ENCODE measurements at regions not wholly inside any gene's neighbourhood (a gene's known extent, or its start where the extent isn't known, plus 50 kb on each side); places are given as distances from the start of the nearest gene placed in this dataset.
"Not testable (repeated sequence)": the region's sequence is repeated elsewhere in the genome, so short reads cannot be mapped to it uniquely, and the experiment has no call there.

DNA sequence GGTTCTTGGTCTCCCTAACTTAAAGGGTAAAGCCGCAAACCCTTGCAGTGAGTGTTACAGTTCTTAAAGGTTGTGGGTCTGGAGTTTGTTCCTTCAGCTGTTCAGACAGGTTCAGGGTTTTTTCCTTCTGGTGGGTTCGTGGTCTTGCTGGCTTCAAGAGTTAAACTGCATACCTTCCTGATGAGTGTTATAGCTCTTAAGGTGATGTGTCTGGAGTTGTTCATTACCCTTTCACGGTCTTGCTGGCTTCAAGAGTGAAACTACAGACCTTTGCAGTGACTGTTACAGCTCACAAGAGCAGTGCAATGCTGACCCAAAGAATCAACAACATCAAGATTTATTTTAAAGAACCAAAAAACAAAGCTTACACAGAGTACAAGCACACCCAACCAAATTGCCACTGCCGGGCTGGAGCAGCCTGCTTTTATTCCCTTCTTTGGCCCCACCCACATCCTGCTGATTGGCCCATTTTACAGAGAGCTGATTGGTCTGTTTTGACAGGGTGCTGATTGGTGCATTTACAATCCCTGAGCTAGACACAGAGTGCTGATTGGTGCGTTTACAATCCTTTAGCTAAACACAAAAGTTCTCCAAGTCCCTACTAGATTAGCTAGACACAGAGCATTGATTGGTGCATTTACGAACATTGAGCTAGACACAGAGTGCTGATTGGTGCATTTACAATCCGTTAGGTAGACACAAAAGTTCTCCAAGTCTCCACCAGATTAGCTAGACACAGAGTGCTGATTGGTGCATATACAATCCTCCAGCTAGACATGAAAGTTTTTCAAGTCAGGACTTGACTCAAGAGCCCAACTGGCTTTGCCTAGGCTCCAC is 121.2 kb upstream of the TMEM170B start:
- in situ Hi-C loops (cut with MboI); H3K9ac ChIP-seq (ENCODE audit: control insufficient read depth, insufficient read depth, low read length); H3K79me2 ChIP-seq (ENCODE audit: control insufficient read depth, insufficient read depth, low read length); H4K20me1 ChIP-seq (ENCODE audit: control insufficient read depth, insufficient read depth); H3K36me3 ChIP-seq (ENCODE audit: control insufficient read depth in 2 of 2, insufficient read depth in 2 of 2, low read length in 1 of 2); H3K4me2 ChIP-seq (ENCODE audit: control insufficient read depth, insufficient read depth); H2AFZ ChIP-seq (ENCODE audit: control insufficient read depth, low read depth, low read length); H3K4me3 ChIP-seq; FAIRE-seq; H3K9me3 ChIP-seq (replicated peaks; ENCODE audit: control insufficient read depth, insufficient read depth, low read length); ATAC-seq; BruUV-seq (replicated peaks); DNase-seq (ENCODE audit: low read depth, low spot score); H3K27me3 ChIP-seq (replicated peaks in 1 of 2; ENCODE audit: control insufficient read depth in 2 of 2, insufficient read depth in 2 of 2, low read length in 1 of 2); H3K27ac ChIP-seq (ENCODE audit: control insufficient read depth, insufficient read depth); intact Hi-C loops (cut with micrococcal nuclease; ENCODE audit: unreplicated experiment): not testable (repeated sequence)
- ChIA-PET SMC1A (ENCODE audit: uncharacterized antibody, unreplicated experiment) (interaction anchor here (0.6 to 5.5 kb wide), 12 partner anchors 7 to 241 kb away, joined by 3 to 110 read pairs (median 6); no protein-coding TSS in a partner anchor), CTCF (interaction anchor here (1.0 to 1.9 kb wide), 2 partner anchors 12 to 16 kb away, joined by 4 to 10 read pairs; no protein-coding TSS in a partner anchor), POLR2A (interaction anchor here (0.7 to 3.4 kb wide), 6 partner anchors 8 to 43 kb away, joined by 3 to 15 read pairs (median 3); no protein-coding TSS in a partner anchor), RAD21 (ENCODE audit: unreplicated experiment) (interaction anchor here (0.8 to 5.7 kb wide), 8 partner anchors 13 to 272 kb away, joined by 3 to 86 read pairs (median 6); no protein-coding TSS in a partner anchor)
- WGBS (ENCODE audit: insufficient coverage, insufficient replicate concordance, low lambda C conversion rate, missing lambda C conversion rate): 87% methylated on average over 7 of the region's 7 CpGs
- H3K4me1 ChIP-seq (ENCODE audit: control insufficient read depth, insufficient read depth, low read length): peaks cover 24% of the 10 kb centered on the region
- TF ChIP-seq NFYB (IDR thresholded peaks at IDR 0.05; ENCODE audit: insufficient read depth, low read depth, low read length): peak; percentile 73

DNA sequence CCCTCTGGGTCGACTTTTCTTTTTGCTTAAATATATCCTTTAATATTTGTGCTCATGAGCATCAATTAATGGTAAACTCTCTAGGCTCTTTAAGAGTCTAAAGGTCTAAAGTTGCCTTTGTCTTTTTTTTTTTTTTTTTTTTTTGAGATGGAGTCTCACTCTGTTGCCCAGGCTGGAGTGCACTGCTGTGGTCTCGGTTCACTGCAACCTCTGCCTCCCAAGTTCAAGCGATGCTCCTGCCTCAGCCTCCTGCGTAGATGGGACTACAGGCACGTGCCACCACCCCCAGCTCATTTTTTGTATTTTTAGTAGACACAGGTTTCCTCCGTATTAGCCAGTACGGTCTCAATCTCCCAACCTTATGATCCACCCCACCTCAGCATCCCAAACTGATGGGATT is 122.0 kb upstream of the TMEM170B start:
- no peak overlapping the region for H3K4me3 ChIP-seq
- H3K9me3 ChIP-seq (replicated peaks; ENCODE audit: control insufficient read depth, insufficient read depth, low read length): peaks cover 10% of the 10 kb centered on the region
- FAIRE-seq: no peak
- no peaks in the 10 kb centered on the region for H3K27me3 ChIP-seq (replicated peaks in 1 of 2; ENCODE audit: control insufficient read depth in 2 of 2, insufficient read depth in 2 of 2, low read length in 1 of 2)
- WGBS (ENCODE audit: insufficient coverage, insufficient replicate concordance, low lambda C conversion rate, missing lambda C conversion rate): 65% methylated on average over 6 of the region's 7 CpGs
- no peak for ATAC-seq
- H4K20me1 ChIP-seq (ENCODE audit: control insufficient read depth, insufficient read depth): no peaks in the 10 kb centered on the region
- H3K27ac ChIP-seq (ENCODE audit: control insufficient read depth, insufficient read depth): no peak overlapping the region
- no peaks in the 10 kb centered on the region for H3K79me2 ChIP-seq (ENCODE audit: control insufficient read depth, insufficient read depth, low read length)
- in situ Hi-C loops (cut with MboI) (no loop called here), intact Hi-C loops (cut with micrococcal nuclease; ENCODE audit: unreplicated experiment) (no loop called here)
- SMC1A ChIA-PET (ENCODE audit: uncharacterized antibody, unreplicated experiment): interaction anchor here (1.0 to 5.5 kb wide), 19 partner anchors 7 to 184 kb away, joined by 3 to 110 read pairs (median 7); no protein-coding TSS in a partner anchor
- no peak overlapping the region for H2AFZ ChIP-seq (ENCODE audit: control insufficient read depth, low read depth, low read length)
- peaks cover 30% of the 10 kb centered on the region for H3K4me1 ChIP-seq (ENCODE audit: control insufficient read depth, insufficient read depth, low read length)
- no peaks in the 10 kb centered on the region for H3K36me3 ChIP-seq (ENCODE audit: control insufficient read depth in 2 of 2, insufficient read depth in 2 of 2, low read length in 1 of 2)
- BruUV-seq (replicated peaks): no TSS peak
- CTCF ChIA-PET: interaction anchor here (0.6 to 3.8 kb wide), 9 partner anchors 9 to 243 kb away, joined by 3 to 25 read pairs (median 5); no protein-coding TSS in a partner anchor
- DNase-seq (ENCODE audit: low read depth, low spot score): no peak
- no peak overlapping the region for H3K9ac ChIP-seq (ENCODE audit: control insufficient read depth, insufficient read depth, low read length)
- RAD21 ChIA-PET (ENCODE audit: unreplicated experiment): interaction anchor here (1.1 to 5.7 kb wide), 15 partner anchors 9 to 272 kb away, joined by 3 to 86 read pairs (median 5); no protein-coding TSS in a partner anchor
- POLR2A ChIA-PET: interaction anchor here (1.0 to 3.4 kb wide), 7 partner anchors 9 to 79 kb away, joined by 4 to 31 read pairs (median 8); no protein-coding TSS in a partner anchor
- H3K4me2 ChIP-seq (ENCODE audit: control insufficient read depth, insufficient read depth): no peak overlapping the region
- TF ChIP-seq DPF2 (IDR thresholded peaks at IDR 0.05) (no peak), ZBTB40 (IDR thresholded peaks at IDR 0.05; ENCODE audit: borderline replicate concordance) (no peak), KLF5 (IDR thresholded peaks at IDR 0.05; ENCODE audit: partially characterized antibody) (no peak), TARDBP (IDR thresholded peaks at IDR 0.05; ENCODE audit: borderline replicate concordance) (no peak), SUPT20H (IDR thresholded peaks at IDR 0.05; ENCODE audit: borderline replicate concordance, control insufficient read depth, low read depth, low read length) (no peak)
- TF ChIP-seq, protein P1, sequence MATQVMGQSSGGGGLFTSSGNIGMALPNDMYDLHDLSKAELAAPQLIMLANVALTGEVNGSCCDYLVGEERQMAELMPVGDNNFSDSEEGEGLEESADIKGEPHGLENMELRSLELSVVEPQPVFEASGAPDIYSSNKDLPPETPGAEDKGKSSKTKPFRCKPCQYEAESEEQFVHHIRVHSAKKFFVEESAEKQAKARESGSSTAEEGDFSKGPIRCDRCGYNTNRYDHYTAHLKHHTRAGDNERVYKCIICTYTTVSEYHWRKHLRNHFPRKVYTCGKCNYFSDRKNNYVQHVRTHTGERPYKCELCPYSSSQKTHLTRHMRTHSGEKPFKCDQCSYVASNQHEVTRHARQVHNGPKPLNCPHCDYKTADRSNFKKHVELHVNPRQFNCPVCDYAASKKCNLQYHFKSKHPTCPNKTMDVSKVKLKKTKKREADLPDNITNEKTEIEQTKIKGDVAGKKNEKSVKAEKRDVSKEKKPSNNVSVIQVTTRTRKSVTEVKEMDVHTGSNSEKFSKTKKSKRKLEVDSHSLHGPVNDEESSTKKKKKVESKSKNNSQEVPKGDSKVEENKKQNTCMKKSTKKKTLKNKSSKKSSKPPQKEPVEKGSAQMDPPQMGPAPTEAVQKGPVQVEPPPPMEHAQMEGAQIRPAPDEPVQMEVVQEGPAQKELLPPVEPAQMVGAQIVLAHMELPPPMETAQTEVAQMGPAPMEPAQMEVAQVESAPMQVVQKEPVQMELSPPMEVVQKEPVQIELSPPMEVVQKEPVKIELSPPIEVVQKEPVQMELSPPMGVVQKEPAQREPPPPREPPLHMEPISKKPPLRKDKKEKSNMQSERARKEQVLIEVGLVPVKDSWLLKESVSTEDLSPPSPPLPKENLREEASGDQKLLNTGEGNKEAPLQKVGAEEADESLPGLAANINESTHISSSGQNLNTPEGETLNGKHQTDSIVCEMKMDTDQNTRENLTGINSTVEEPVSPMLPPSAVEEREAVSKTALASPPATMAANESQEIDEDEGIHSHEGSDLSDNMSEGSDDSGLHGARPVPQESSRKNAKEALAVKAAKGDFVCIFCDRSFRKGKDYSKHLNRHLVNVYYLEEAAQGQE (IDR thresholded peaks at IDR 0.05; ENCODE audit: low read depth, low read length): no peak

All from GM12878 (cell line).